GM12891 (cell line): ENCODE measurements at regions not wholly inside any gene's neighbourhood (a gene's known extent, or its start where the extent isn't known, plus 50 kb on each side); places are given as distances from the start of the nearest gene placed in this dataset.

Experiments
- DNase-seq: peaks from one replicate; pipeline ENCODE4 v3.0.0; 2011; ENCODE audit warnings: low spot score; ENCODE audit not compliant: insufficient read length
- FAIRE-seq: peaks from 2 replicates; lab custom pipeline; 2011; peaks lifted over from hg19 to GRCh38; lab: Jason Lieb, UNC
- PAX5 ChIP-seq: IDR thresholded peaks from 2 replicates; pipeline ENCODE4 v1.6.1; 2011; ENCODE audit warnings: low read length, moderate library complexity, mild to moderate bottlenecking; ENCODE audit not compliant: insufficient read depth, severe bottlenecking
- POLR2A ChIP-seq: IDR thresholded peaks from 2 replicates; pipeline ENCODE4 v1.6.1; 2011; ENCODE audit warnings: low read depth, low read length, control low read depth
- POLR2AphosphoS5 ChIP-seq: IDR thresholded peaks from 2 replicates; pipeline ENCODE4 v1.6.1; 2011; ENCODE audit warnings: low read depth, low read length, control low read depth
- POU2F2 ChIP-seq: IDR thresholded peaks from 2 replicates; pipeline ENCODE4 v1.6.1; 2011; ENCODE audit warnings: low read depth, mild to moderate bottlenecking, control low read depth, low read length, moderate library complexity
- SPI1 ChIP-seq: IDR thresholded peaks from 2 replicates; pipeline ENCODE4 v1.6.1; 2011; ENCODE audit warnings: low read depth, low read length, control low read depth
- TAF1 ChIP-seq: IDR thresholded peaks from 2 replicates; pipeline ENCODE4 v1.6.1; 2011; ENCODE audit warnings: low read depth, low read length, control low read depth

DNA sequence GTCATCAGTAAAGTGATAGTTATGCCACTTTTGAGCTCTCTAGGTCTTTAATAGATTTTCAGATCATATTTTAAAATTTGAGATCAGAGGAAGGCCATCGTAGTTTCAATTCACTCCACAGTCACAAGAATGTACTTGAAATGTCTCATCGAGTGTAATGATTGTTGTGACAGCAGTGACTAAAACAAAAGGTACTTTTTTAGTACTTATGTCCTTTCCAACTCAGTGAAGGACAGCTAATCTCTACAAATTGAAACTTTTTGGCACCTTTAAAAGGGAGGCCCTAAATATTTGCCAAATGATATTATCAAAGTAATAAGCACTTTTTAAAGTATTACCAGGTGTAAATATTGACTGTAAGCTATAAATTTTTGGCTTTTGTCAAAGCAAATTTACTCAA, 702.9 kb upstream of the GRM3 start:
- no peak for FAIRE-seq

DNA sequence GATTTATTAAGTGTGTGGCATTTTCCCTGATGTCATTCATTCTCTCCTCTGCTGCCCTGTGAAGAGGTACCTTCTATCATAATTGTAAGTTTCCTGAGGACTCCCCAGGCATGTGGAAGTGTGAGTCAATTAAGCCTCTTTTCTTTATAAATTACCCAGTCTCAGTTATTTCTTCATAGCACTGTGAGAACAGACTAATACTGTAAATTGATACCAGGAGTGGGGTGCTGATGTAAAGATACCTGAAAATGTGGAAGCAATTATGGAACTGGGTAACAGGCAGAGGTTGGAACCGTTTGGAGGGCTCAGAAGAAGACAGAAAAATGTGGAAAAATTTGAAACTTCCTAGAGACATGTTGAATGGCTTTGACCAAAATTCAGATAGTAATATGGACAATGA, 711.8 kb upstream of the GRM3 start:
- TF ChIP-seq POU2F2 (no peak), PAX5 (no peak), TAF1 (no peak), POLR2AphosphoS5 (no peak), SPI1 (no peak), POLR2A (no peak)
- no peak for FAIRE-seq
- no peak for DNase-seq

More for the DNA sequence above, 702.9 kb upstream of the GRM3 start:
- TF ChIP-seq SPI1 (no peak), PAX5 (no peak), TAF1 (no peak), POLR2A (no peak), POU2F2 (no peak)
- DNase-seq: no peak

- no peak for TF ChIP-seq PAX5
- no peak for TF ChIP-seq POLR2A
- no peak for TF ChIP-seq POLR2AphosphoS5
- no peak for TF ChIP-seq POU2F2
- TF ChIP-seq SPI1: no peak
- TF ChIP-seq TAF1: no peak
- no peak for DNase-seq
- no peak for FAIRE-seq
Measured at GRCh38 chr7:85928500-85928899, 715.2 kb upstream of the GRM3 start.

DNA sequence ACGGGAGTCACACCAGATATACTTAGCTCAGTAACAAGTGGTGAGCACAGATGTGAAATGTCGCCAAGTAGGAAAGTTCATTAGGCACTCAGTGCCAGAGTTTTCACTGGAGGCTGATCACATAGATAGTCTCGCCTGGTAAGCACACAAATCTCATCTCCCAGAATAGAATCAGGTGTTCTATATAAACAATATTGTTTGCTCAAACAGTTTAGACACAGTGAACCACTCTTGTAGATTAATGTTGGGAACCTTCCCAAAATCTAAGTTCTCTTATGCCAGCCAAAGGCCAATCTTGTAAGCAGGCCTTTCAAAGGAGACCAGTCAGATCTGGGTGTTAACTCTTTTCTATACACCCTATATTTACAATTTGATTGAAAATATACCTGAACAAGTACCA, 716.5 kb upstream of the GRM3 start:
- TF ChIP-seq TAF1 (no peak), POLR2AphosphoS5 (no peak), POLR2A (no peak), SPI1 (no peak), POU2F2 (no peak), PAX5 (no peak)
- FAIRE-seq: no peak
- no peak for DNase-seq

GRCh38 chr7:85924062-85924461, 719.6 kb upstream of the GRM3 start:
- no peak for DNase-seq
- no peak for FAIRE-seq
- TF ChIP-seq POLR2AphosphoS5: no peak
- no peak for TF ChIP-seq SPI1
- no peak for TF ChIP-seq POU2F2
- TF ChIP-seq PAX5: no peak
- TF ChIP-seq POLR2A: no peak
- TF ChIP-seq TAF1: no peak

DNA sequence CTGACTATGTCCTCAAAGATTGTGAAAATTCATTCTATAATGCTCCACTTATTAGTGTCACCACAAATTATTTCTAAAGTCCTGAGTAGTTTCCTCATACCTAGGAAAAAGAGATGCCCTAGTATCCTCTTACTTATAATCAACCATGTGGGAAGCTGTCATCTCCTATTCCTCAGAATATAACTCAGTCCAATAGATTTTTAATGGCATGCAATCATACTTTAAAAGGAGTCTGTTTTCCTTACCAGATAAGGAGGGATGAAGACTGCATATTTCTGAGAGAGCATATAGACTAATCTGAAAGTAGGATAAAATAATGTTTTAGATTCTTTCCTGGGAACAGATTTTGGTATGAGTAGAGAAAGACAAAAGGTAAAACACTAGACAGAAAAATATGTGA, 727.7 kb upstream of the GRM3 start:
- FAIRE-seq: no peak
- no peak for DNase-seq
- TF ChIP-seq SPI1 (no peak), POLR2A (no peak), POLR2AphosphoS5 (no peak), PAX5 (no peak), POU2F2 (no peak), TAF1 (no peak)

GRCh38 chr7:85914437-85914836, 727.6 kb upstream of the SEMA3D start:
- no peak for FAIRE-seq
- no peak for TF ChIP-seq SPI1
- no peak for TF ChIP-seq POU2F2
- no peak for TF ChIP-seq POLR2A
- no peak for TF ChIP-seq PAX5
- TF ChIP-seq POLR2AphosphoS5: no peak
- no peak for DNase-seq

GRCh38 chr7:85908051-85908450, 721.2 kb upstream of the SEMA3D start:
- no peak for FAIRE-seq
- TF ChIP-seq POU2F2: no peak
- no peak for TF ChIP-seq POLR2AphosphoS5
- TF ChIP-seq POLR2A: no peak
- no peak for TF ChIP-seq PAX5
- TF ChIP-seq TAF1: no peak
- no peak for TF ChIP-seq SPI1
- DNase-seq: no peak

DNA sequence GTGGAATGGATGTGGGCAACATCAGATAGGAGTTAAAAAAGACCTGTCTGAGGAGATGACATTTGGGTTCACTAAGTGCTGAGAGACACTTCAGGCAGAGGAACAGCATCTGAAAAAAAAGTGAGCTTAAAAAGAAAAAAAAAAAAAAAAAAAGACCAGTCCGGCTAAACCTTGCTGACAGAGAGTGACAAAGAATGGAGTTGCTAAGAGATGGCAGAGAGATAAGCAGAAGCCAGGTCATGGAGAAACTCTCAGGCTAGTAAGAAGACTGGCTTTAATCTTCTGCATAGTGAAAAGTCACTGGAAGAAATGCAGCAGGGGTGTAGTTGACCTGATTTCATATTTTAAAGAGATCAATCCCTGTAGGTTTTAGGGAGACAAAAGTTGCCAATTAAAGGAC, 711.1 kb upstream of the SEMA3D start:
- no peak for FAIRE-seq
- no peak for DNase-seq
- TF ChIP-seq POLR2A (no peak), POU2F2 (no peak), POLR2AphosphoS5 (no peak), PAX5 (no peak), TAF1 (no peak), SPI1 (no peak)

DNA sequence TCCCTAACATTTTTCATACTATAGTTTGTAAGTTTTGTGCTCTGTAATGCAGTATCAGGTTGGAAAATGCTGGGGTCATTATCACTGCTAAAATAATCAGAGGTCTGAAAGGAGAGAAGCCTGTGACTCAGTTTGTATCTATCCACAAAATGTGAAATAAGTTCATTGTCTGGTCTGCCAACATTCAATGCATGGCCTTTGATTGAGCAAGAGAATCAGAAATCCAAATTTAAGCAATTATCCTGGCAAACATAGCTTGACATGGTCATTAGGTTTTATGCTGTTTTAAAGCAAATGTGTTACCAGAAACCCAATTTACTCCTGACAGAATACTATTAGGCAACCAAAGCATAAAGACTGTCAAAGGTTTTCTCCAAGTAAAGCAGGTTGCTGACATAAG, 709.7 kb upstream of the SEMA3D start:
- DNase-seq (no peak), FAIRE-seq (no peak)
- no peak for TF ChIP-seq POLR2A
- no peak for TF ChIP-seq SPI1
- TF ChIP-seq POU2F2: no peak
- no peak for TF ChIP-seq PAX5
- no peak for TF ChIP-seq TAF1
- TF ChIP-seq POLR2AphosphoS5: no peak
